ENCODE measurements at regions not wholly inside any gene's neighbourhood (a gene's known extent, or its start where the extent isn't known, plus 50 kb on each side); places are given as distances from the start of the nearest gene placed in this dataset.

GRCh38 chr11:45456686-45457085, 170.5 kb upstream of the SYT13 start:
- H3K4me1 ChIP-seq: no peaks in the 10 kb centered on the region
- no peaks in the 10 kb centered on the region for H3K9me3 ChIP-seq
- H3K27me3 ChIP-seq: no peaks in the 10 kb centered on the region
- DNase-seq: no peak
- in situ Hi-C loops (cut with MboI; ENCODE audit: low pct_ligation_motif_present in 1 of 4, low pct_unique_long_range_greater_than_20kb in 1 of 4, low sequenced_read_pairs in 3 of 4) (no loop called here), intact Hi-C loops (cut with DNase I; ENCODE audit: low total_unique reads) (no loop called here)
- no peak overlapping the region for H3K4me3 ChIP-seq
- no peak overlapping the region for H3K27ac ChIP-seq
- 71% methylated on average over 6 of the region's 6 CpGs; no CpG with 5 or more reads in 1 of the 2 donors for WGBS, 2 donors (ENCODE audit: low coverage in 1 of 2)
- TF ChIP-seq EP300 (IDR thresholded peaks at IDR 0.05; ENCODE audit: low read depth) (no peak), POLR2A (IDR thresholded peaks at IDR 0.05) (no peak), POLR2AphosphoS5 (IDR thresholded peaks at IDR 0.05) (no peak)
- TF ChIP-seq, protein P1, sequence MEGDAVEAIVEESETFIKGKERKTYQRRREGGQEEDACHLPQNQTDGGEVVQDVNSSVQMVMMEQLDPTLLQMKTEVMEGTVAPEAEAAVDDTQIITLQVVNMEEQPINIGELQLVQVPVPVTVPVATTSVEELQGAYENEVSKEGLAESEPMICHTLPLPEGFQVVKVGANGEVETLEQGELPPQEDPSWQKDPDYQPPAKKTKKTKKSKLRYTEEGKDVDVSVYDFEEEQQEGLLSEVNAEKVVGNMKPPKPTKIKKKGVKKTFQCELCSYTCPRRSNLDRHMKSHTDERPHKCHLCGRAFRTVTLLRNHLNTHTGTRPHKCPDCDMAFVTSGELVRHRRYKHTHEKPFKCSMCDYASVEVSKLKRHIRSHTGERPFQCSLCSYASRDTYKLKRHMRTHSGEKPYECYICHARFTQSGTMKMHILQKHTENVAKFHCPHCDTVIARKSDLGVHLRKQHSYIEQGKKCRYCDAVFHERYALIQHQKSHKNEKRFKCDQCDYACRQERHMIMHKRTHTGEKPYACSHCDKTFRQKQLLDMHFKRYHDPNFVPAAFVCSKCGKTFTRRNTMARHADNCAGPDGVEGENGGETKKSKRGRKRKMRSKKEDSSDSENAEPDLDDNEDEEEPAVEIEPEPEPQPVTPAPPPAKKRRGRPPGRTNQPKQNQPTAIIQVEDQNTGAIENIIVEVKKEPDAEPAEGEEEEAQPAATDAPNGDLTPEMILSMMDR (IDR thresholded peaks at IDR 0.05): no peak
- H3K36me3 ChIP-seq: no peaks in the 10 kb centered on the region

GRCh38 chr11:45455536-45455935, 169.4 kb upstream of the SYT13 start:
- intact Hi-C loops (cut with DNase I; ENCODE audit: low total_unique reads) (no loop called here), in situ Hi-C loops (cut with MboI; ENCODE audit: low pct_ligation_motif_present in 1 of 4, low pct_unique_long_range_greater_than_20kb in 1 of 4, low sequenced_read_pairs in 3 of 4) (no loop called here)
- H3K36me3 ChIP-seq: no peaks in the 10 kb centered on the region
- H3K27ac ChIP-seq: no peak overlapping the region
- H3K27me3 ChIP-seq: no peaks in the 10 kb centered on the region
- no peak for DNase-seq
- H3K4me1 ChIP-seq: no peaks in the 10 kb centered on the region
- no peaks in the 10 kb centered on the region for H3K9me3 ChIP-seq
- H3K4me3 ChIP-seq: no peak overlapping the region
- 49 to 55% methylated on average over 4 to 6 of the region's 6 CpGs for WGBS, 2 donors (ENCODE audit: low coverage in 1 of 2)
- no peak for TF ChIP-seq POLR2AphosphoS5 (IDR thresholded peaks at IDR 0.05)
- TF ChIP-seq, protein P1 (IDR thresholded peaks at IDR 0.05): no peak
- TF ChIP-seq EP300 (IDR thresholded peaks at IDR 0.05; ENCODE audit: low read depth): no peak
- TF ChIP-seq POLR2A (IDR thresholded peaks at IDR 0.05): no peak

DNA sequence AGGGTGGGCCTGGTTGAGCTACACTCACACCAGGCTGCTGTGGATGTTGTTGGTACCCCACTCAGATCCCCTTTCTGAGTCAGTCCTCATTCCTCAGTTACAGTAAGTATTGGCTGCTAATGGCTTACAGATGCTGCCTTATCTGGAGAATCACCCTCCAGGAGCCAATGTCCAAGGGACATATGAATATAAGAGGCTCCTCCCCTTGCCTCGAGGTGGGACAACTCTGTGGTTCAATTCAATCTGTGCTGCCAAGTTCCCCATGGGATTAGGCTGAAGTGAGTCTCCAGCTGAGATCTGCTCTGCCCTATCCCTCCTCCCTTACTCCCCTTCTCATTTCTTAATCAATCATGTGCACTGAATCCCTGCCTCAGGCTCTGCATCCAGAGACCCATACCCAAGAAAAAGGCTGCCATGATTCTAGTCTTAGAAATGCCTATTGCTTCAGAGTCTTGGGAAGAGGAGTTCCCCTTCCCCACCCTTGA, 168.8 kb upstream of the SYT13 start:
- Histone ChIP-seq H3K27ac (no peak overlapping the region), H3K36me3 (no peaks in the 10 kb centered on the region), H3K4me3 (no peak overlapping the region), H3K27me3 (no peaks in the 10 kb centered on the region), H3K9me3 (no peaks in the 10 kb centered on the region), H3K4me1 (no peaks in the 10 kb centered on the region)
- no peak for DNase-seq
- in situ Hi-C loops (cut with MboI; ENCODE audit: low pct_ligation_motif_present in 1 of 4, low pct_unique_long_range_greater_than_20kb in 1 of 4, low sequenced_read_pairs in 3 of 4) (no loop called here), intact Hi-C loops (cut with DNase I; ENCODE audit: low total_unique reads) (no loop called here)
- TF ChIP-seq POLR2AphosphoS5 (IDR thresholded peaks at IDR 0.05): no peak
- TF ChIP-seq, protein P1 (IDR thresholded peaks at IDR 0.05): no peak
- TF ChIP-seq POLR2A (IDR thresholded peaks at IDR 0.05): no peak
- TF ChIP-seq EP300 (IDR thresholded peaks at IDR 0.05; ENCODE audit: low read depth): no peak
- 71% methylated on average over 1 of the region's 1 CpG; no CpG with 5 or more reads in 1 of the 2 donors for WGBS, 2 donors (ENCODE audit: low coverage in 1 of 2)

GRCh38 chr11:45453721-45454120, 167.6 kb upstream of the SYT13 start:
- TF ChIP-seq POLR2A (IDR thresholded peaks at IDR 0.05): no peak
- TF ChIP-seq, protein P1 (IDR thresholded peaks at IDR 0.05): no peak
- intact Hi-C loops (cut with DNase I; ENCODE audit: low total_unique reads): no loop called here
- Histone ChIP-seq H3K4me1 (no peaks in the 10 kb centered on the region), H3K27me3 (no peaks in the 10 kb centered on the region), H3K36me3 (no peaks in the 10 kb centered on the region), H3K27ac (no peak overlapping the region), H3K4me3 (no peak overlapping the region), H3K9me3 (no peaks in the 10 kb centered on the region)
- 50 to 100% methylated on average over 2 to 4 of the region's 4 CpGs for WGBS, 2 donors (ENCODE audit: low coverage in 1 of 2)
- in situ Hi-C loops (cut with MboI; ENCODE audit: low pct_ligation_motif_present in 1 of 4, low pct_unique_long_range_greater_than_20kb in 1 of 4, low sequenced_read_pairs in 3 of 4): no loop called here
- DNase-seq: no peak
